IPS-NIHi7 (cell line): ENCODE measurements at regions not wholly inside any gene's neighbourhood (a gene's known extent, or its start where the extent isn't known, plus 50 kb on each side); places are given as distances from the start of the nearest gene placed in this dataset.
A peak's percentile ranks its signal among the peaks of the same experiment; 100 is the strongest.
"Not testable (repeated sequence)": the region's sequence is repeated elsewhere in the genome, so short reads cannot be mapped to it uniquely, and the experiment has no call there.

Experiments used
- DNase-seq: peaks from one replicate; pipeline ENCODE4 v3.0.0; 2012; ENCODE audit warnings: mixed read lengths; ENCODE audit errors: extremely low spot score

GRCh38 chr5:138647794-138648410, 72.7 kb upstream of the HSPA9 start:
- no peak for DNase-seq

- no peak for DNase-seq
These were observed 72.1 kb upstream of the HSPA9 start for GRCh38 chr5:138647261-138647788.

GRCh38 chr5:138646671-138647070, 71.5 kb upstream of the HSPA9 start:
- DNase-seq, result no peak

GRCh38 chr5:138645778-138646575, 70.8 kb upstream of the HSPA9 start:
- no peak for DNase-seq

- DNase-seq, result no peak
These were observed 68.0 kb upstream of the HSPA9 start for GRCh38 chr5:138643040-138643791.

- peak; percentile 77 for DNase-seq
These were observed 66.5 kb upstream of the HSPA9 start for GRCh38 chr5:138641547-138642298.

- DNase-seq, result no peak
These were observed 65.5 kb upstream of the HSPA9 start for GRCh38 chr5:138640646-138641254.

- DNase-seq, result no peak
These were observed 64.9 kb upstream of the HSPA9 start for GRCh38 chr5:138640138-138640537.

GRCh38 chr5:138639326-138639725, 64.1 kb upstream of the HSPA9 start:
- DNase-seq, result no peak

GRCh38 chr5:138637256-138637655, 62.1 kb upstream of the HSPA9 start:
- DNase-seq, result no peak

- no peak for DNase-seq
These were observed 61.3 kb upstream of the HSPA9 start for GRCh38 chr5:138636398-138636944.

GRCh38 chr5:138635708-138636107, 60.5 kb upstream of the HSPA9 start:
- no peak for DNase-seq

GRCh38 chr5:138635265-138635664, 60.1 kb upstream of the HSPA9 start:
- DNase-seq, result no peak

GRCh38 chr5:138634804-138635203, 59.6 kb upstream of the HSPA9 start:
- not testable (repeated sequence) for DNase-seq

- peak; percentile 84 for DNase-seq
These were observed 57.8 kb upstream of the HSPA9 start for GRCh38 chr5:138632900-138633489.

GRCh38 chr5:138631096-138631928, 56.1 kb upstream of the HSPA9 start:
- DNase-seq, result no peak

GRCh38 chr5:138629392-138629791, 54.2 kb upstream of the HSPA9 start:
- DNase-seq, result no peak

GRCh38 chr5:138626333-138626944, 51.2 kb upstream of the HSPA9 start:
- DNase-seq, result no peak

GRCh38 chr5:138625134-138625533, 49.9 kb upstream of the HSPA9 start:
- DNase-seq, result no peak
